ENCODE measurements at regions not wholly inside any gene's neighbourhood (a gene's known extent, or its start where the extent isn't known, plus 50 kb on each side); places are given as distances from the start of the nearest gene placed in this dataset.

- Histone ChIP-seq H3K4me3 (replicated peaks; ENCODE audit: low read depth, low read length) (no peak overlapping the region), H3K27me3 (replicated peaks; ENCODE audit: control insufficient read depth, insufficient read depth, low read length) (no peaks in the 10 kb centered on the region), H3K36me3 (ENCODE audit: control insufficient read depth, insufficient read depth, low read length) (no peaks in the 10 kb centered on the region)
- TF ChIP-seq CTCF (IDR thresholded peaks at IDR 0.05; ENCODE audit: insufficient read depth, low read length, poor library complexity, severe bottlenecking), result no peak
- DNase-seq (ENCODE audit: extremely low read depth, insufficient read length), result peak; percentile 3
Observed at GRCh38 chr6:21402368-21402767, 191.2 kb upstream of the SOX4 start.

- H3K4me3 ChIP-seq (replicated peaks; ENCODE audit: low read depth, low read length), result no peak overlapping the region
- no peak for TF ChIP-seq CTCF (IDR thresholded peaks at IDR 0.05; ENCODE audit: insufficient read depth, low read length, poor library complexity, severe bottlenecking)
- no peak for DNase-seq (ENCODE audit: extremely low read depth, insufficient read length)
- no peaks in the 10 kb centered on the region for H3K36me3 ChIP-seq (ENCODE audit: control insufficient read depth, insufficient read depth, low read length)
- H3K27me3 ChIP-seq (replicated peaks; ENCODE audit: control insufficient read depth, insufficient read depth, low read length), result no peaks in the 10 kb centered on the region
Observed at GRCh38 chr6:21404577-21404976, 189.0 kb upstream of the SOX4 start.

GRCh38 chr6:21406316-21406715 is 187.2 kb upstream of the SOX4 start:
- DNase-seq (ENCODE audit: extremely low read depth, insufficient read length), result no peak
- H3K36me3 ChIP-seq (ENCODE audit: control insufficient read depth, insufficient read depth, low read length), result no peaks in the 10 kb centered on the region
- H3K27me3 ChIP-seq (replicated peaks; ENCODE audit: control insufficient read depth, insufficient read depth, low read length), result no peaks in the 10 kb centered on the region
- TF ChIP-seq CTCF (IDR thresholded peaks at IDR 0.05; ENCODE audit: insufficient read depth, low read length, poor library complexity, severe bottlenecking), result no peak
- no peak overlapping the region for H3K4me3 ChIP-seq (replicated peaks; ENCODE audit: low read depth, low read length)

- no peaks in the 10 kb centered on the region for H3K27me3 ChIP-seq (replicated peaks; ENCODE audit: control insufficient read depth, insufficient read depth, low read length)
- H3K36me3 ChIP-seq (ENCODE audit: control insufficient read depth, insufficient read depth, low read length), result no peaks in the 10 kb centered on the region
- no peak for DNase-seq (ENCODE audit: extremely low read depth, insufficient read length)
- no peak for TF ChIP-seq CTCF (IDR thresholded peaks at IDR 0.05; ENCODE audit: insufficient read depth, low read length, poor library complexity, severe bottlenecking)
- no peak overlapping the region for H3K4me3 ChIP-seq (replicated peaks; ENCODE audit: low read depth, low read length)
Observed at GRCh38 chr6:21409231-21409630, 184.3 kb upstream of the SOX4 start.

- Histone ChIP-seq H3K36me3 (ENCODE audit: control insufficient read depth, insufficient read depth, low read length) (no peaks in the 10 kb centered on the region), H3K4me3 (replicated peaks; ENCODE audit: low read depth, low read length) (no peak overlapping the region), H3K27me3 (replicated peaks; ENCODE audit: control insufficient read depth, insufficient read depth, low read length) (no peaks in the 10 kb centered on the region)
- no peak for DNase-seq (ENCODE audit: extremely low read depth, insufficient read length)
- TF ChIP-seq CTCF (IDR thresholded peaks at IDR 0.05; ENCODE audit: insufficient read depth, low read length, poor library complexity, severe bottlenecking), result no peak
Observed at GRCh38 chr6:21413428-21413827, 180.1 kb upstream of the SOX4 start.

- Histone ChIP-seq H3K27me3 (replicated peaks; ENCODE audit: control insufficient read depth, insufficient read depth, low read length) (no peaks in the 10 kb centered on the region), H3K4me3 (replicated peaks; ENCODE audit: low read depth, low read length) (no peak overlapping the region), H3K36me3 (ENCODE audit: control insufficient read depth, insufficient read depth, low read length) (no peaks in the 10 kb centered on the region)
- no peak for TF ChIP-seq CTCF (IDR thresholded peaks at IDR 0.05; ENCODE audit: insufficient read depth, low read length, poor library complexity, severe bottlenecking)
- no peak for DNase-seq (ENCODE audit: extremely low read depth, insufficient read length)
Observed at GRCh38 chr6:21414065-21414464, 179.5 kb upstream of the SOX4 start.
